ENCODE measurements at regions not wholly inside any gene's neighbourhood (a gene's known extent, or its start where the extent isn't known, plus 50 kb on each side); places are given as distances from the start of the nearest gene placed in this dataset.

DNA sequence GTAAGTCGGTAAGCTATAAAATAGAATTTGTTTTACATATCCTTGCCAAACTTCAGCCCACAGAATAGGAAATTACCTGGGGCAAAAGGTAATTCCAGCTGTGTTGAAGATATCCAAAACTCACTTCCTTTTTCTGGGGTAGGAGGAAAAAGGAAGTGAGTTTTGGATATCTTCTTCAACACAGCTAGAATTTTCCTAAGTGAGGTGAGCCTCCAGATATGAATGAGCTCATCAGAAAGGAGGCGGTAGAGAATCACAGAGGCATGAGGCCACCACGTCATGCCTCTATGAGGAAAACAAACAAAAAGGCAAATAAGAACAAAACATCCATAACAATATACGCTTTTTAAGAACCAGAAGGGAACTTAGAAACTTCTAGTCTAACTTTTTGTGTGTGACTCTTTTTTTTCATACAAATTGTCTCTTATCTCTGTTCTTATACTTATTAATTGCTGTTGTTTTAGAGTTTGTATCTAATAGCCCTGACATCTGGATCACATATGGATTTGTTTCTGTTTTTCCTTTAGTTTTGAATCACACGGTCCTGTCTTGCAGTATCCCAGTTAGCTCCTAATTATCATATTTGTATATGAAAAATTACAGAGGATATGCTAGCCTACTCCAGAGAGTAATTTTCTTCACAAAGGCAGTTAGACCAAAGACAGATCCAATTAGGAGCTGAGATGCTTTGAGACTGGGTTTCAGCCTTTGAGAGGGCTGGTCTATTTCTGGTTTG lies 104.5 kb downstream of the RBM43 start:
- DNase-seq (peak in 2 of 3 donors; percentile 22 to 38), ATAC-seq (ENCODE audit: insufficient read depth, low FRiP score) (no peak)
- H3K27ac ChIP-seq (ENCODE audit: low read depth in 1 of 2, low read length in 1 of 2) = no peak overlapping the region
- no peaks in the 10 kb centered on the region for H3K27me3 ChIP-seq (ENCODE audit: control insufficient read depth in 3 of 3, insufficient read depth in 3 of 3, low read length in 2 of 3)
- H3K36me3 ChIP-seq (ENCODE audit: control insufficient read depth in 4 of 4, insufficient read depth in 4 of 4, low read length in 4 of 4) = no peaks in the 10 kb centered on the region
- H3K9ac ChIP-seq (ENCODE audit: insufficient read depth in 1 of 2, low read length in 2 of 2) = no peak overlapping the region
- TF ChIP-seq, protein P1, sequence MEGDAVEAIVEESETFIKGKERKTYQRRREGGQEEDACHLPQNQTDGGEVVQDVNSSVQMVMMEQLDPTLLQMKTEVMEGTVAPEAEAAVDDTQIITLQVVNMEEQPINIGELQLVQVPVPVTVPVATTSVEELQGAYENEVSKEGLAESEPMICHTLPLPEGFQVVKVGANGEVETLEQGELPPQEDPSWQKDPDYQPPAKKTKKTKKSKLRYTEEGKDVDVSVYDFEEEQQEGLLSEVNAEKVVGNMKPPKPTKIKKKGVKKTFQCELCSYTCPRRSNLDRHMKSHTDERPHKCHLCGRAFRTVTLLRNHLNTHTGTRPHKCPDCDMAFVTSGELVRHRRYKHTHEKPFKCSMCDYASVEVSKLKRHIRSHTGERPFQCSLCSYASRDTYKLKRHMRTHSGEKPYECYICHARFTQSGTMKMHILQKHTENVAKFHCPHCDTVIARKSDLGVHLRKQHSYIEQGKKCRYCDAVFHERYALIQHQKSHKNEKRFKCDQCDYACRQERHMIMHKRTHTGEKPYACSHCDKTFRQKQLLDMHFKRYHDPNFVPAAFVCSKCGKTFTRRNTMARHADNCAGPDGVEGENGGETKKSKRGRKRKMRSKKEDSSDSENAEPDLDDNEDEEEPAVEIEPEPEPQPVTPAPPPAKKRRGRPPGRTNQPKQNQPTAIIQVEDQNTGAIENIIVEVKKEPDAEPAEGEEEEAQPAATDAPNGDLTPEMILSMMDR (IDR thresholded peaks at IDR 0.05; ENCODE audit: control extremely low read depth, extremely low read depth) = no peak
- no peak overlapping the region for H3K4me3 ChIP-seq
- no peaks in the 10 kb centered on the region for H3K9me3 ChIP-seq (ENCODE audit: control insufficient read depth in 4 of 4, insufficient read depth in 3 of 4, low read length in 3 of 4)
- H3K4me1 ChIP-seq (ENCODE audit: control insufficient read depth in 5 of 5, insufficient read depth in 5 of 5, low read length in 5 of 5) = peaks cover 0 to 31% (median 4%) of the 10 kb centered on the region in 5 donors
- whole genome bisulfite sequencing, 2 donors = 83% methylated on average over 5 of the region's 5 CpGs

DNA sequence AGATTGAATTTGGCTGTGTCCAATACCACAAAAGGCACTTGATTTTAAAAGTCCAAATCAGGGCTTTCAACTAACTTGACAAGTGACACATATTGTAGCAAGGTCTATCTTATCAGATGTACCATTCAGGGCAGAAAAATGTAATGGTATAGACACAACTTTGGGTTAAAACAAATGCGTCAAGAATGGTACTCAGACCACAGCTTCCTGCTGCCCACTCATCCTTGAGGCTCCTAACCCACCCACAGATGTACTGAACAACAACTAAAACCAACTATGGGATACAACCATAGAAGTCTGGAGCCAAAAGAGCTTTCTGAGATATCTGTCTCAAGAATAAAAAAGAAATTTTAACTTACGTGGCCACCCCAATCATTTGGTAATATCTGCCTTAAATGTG lies 105.2 kb downstream of the RBM43 start:
- TF ChIP-seq, protein P1 (IDR thresholded peaks at IDR 0.05; ENCODE audit: control extremely low read depth, extremely low read depth) = no peak
- WGBS, 2 donors = 90 to 97% methylated on average over 2 of the region's 2 CpGs
- ATAC-seq (ENCODE audit: insufficient read depth, low FRiP score) (no peak), DNase-seq (no peak)
- no peak overlapping the region for H3K9ac ChIP-seq (ENCODE audit: insufficient read depth in 1 of 2, low read length in 2 of 2)
- H3K27ac ChIP-seq (ENCODE audit: low read depth in 1 of 2, low read length in 1 of 2) = no peak overlapping the region
- H3K27me3 ChIP-seq (ENCODE audit: control insufficient read depth in 3 of 3, insufficient read depth in 3 of 3, low read length in 2 of 3) = no peaks in the 10 kb centered on the region
- peaks cover 0 to 27% (median 0%) of the 10 kb centered on the region in 5 donors for H3K4me1 ChIP-seq (ENCODE audit: control insufficient read depth in 5 of 5, insufficient read depth in 5 of 5, low read length in 5 of 5)
- H3K36me3 ChIP-seq (ENCODE audit: control insufficient read depth in 4 of 4, insufficient read depth in 4 of 4, low read length in 4 of 4) = no peaks in the 10 kb centered on the region
- no peak overlapping the region for H3K4me3 ChIP-seq
- H3K9me3 ChIP-seq (ENCODE audit: control insufficient read depth in 4 of 4, insufficient read depth in 3 of 4, low read length in 3 of 4) = no peaks in the 10 kb centered on the region

DNA sequence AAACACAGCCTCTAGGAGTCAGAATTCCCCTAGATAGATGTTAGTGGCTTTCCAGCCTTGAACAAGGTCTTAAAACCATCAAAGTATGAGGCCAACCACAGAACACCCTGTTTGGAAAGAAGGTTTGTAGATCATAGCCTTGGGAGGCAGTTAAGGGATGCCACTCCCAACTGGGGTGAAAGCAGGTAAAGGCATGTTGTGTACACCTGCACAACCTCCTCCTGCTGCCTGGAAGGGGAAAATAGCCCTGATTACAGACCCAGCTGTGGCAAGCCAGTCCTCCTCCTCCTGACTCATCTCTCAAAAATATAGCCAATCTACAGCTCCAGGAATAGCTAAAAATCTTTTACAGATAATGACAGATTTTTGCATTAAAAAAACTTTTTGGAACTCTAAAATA lies 108.1 kb downstream of the RBM43 start:
- no peak overlapping the region for H3K27ac ChIP-seq (ENCODE audit: low read depth in 1 of 2, low read length in 1 of 2)
- no peak overlapping the region for H3K4me3 ChIP-seq
- TF ChIP-seq, protein P1 (IDR thresholded peaks at IDR 0.05; ENCODE audit: control extremely low read depth, extremely low read depth) = no peak
- H3K4me1 ChIP-seq (ENCODE audit: control insufficient read depth in 5 of 5, insufficient read depth in 5 of 5, low read length in 5 of 5) = peaks cover 0 to 32% (median 4%) of the 10 kb centered on the region in 5 donors
- no peaks in the 10 kb centered on the region for H3K9me3 ChIP-seq (ENCODE audit: control insufficient read depth in 4 of 4, insufficient read depth in 3 of 4, low read length in 3 of 4)
- DNase-seq (no peak), ATAC-seq (ENCODE audit: insufficient read depth, low FRiP score) (no peak)
- no peaks in the 10 kb centered on the region for H3K36me3 ChIP-seq (ENCODE audit: control insufficient read depth in 4 of 4, insufficient read depth in 4 of 4, low read length in 4 of 4)
- no peak overlapping the region for H3K9ac ChIP-seq (ENCODE audit: insufficient read depth in 1 of 2, low read length in 2 of 2)
- H3K27me3 ChIP-seq (ENCODE audit: control insufficient read depth in 3 of 3, insufficient read depth in 3 of 3, low read length in 2 of 3) = no peaks in the 10 kb centered on the region

Measured in lung (tissue), 11 donors.